ENCODE measurements at regions not wholly inside any gene's neighbourhood (a gene's known extent, or its start where the extent isn't known, plus 50 kb on each side); places are given as distances from the start of the nearest gene placed in this dataset.

DNA sequence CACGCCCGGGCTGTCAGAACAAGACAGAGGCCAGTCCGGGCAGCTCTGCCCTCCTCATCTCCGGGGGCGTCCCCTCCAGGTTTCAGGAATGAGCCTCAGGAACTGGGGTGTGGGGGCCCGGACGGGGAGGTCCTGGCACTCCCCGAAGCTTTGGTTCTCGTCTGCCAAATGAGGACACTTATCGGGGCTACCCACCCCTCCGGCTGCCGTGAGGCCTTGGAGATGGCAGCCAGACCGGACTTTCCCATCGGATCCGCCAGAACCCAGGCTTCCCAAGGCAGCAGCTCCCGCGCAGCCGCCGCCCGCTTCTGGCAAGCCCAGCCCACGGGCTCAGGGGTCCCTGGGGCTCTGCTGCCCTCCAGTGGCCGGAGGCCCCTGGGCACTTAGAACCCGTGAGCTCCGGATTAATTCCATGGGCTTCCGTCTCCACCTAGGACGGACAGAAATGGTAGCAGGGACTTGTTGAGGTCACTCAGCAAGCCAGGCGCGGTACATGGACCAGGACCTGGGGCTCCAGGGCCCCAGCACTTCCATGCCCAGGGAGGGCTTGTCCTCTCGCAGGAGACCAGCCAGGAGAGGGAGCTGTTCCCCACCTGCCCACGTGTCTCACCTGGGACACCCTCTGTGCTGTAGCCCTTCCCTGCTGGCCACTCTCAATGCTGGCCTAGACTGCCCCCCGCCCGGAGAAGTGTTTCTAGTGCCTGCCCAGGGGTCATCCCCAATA is 89.4 kb downstream of the LINGO1 start (continued):
- TF ChIP-seq PATZ1 (CRISPR knock-in tag; IDR thresholded peaks at IDR 0.05) (peak; percentile 10; the same call in 1 of the 2 replicates), SCMH1 (CRISPR knock-in tag; IDR thresholded peaks at IDR 0.05; ENCODE audit: borderline replicate concordance) (no peak), MXI1 (IDR thresholded peaks at IDR 0.05; ENCODE audit: borderline replicate concordance, low read depth, low read length) (0 out of 3 replicates have a peak, but pooled peaks have one; percentile 8), ZFP91 (CRISPR knock-in tag; IDR thresholded peaks at IDR 0.05; ENCODE audit: borderline replicate concordance) (peak; percentile 65; the same call in 1 of the 2 replicates), ZNF124 (CRISPR knock-in tag; IDR thresholded peaks at IDR 0.05) (0 out of 2 replicates have a peak, but pooled peaks have one; percentile 61), PAXIP1 (CRISPR knock-in tag; conservative IDR thresholded peaks at IDR 0.05) (0 out of 2 replicates have a peak, but pooled peaks have one; percentile 26), ZNF788 (CRISPR knock-in tag; IDR thresholded peaks at IDR 0.05; ENCODE audit: borderline replicate concordance) (peak; percentile 9; the same call in 1 of the 2 replicates), THRA (CRISPR knock-in tag; IDR thresholded peaks at IDR 0.05; ENCODE audit: borderline replicate concordance) (peak; percentile 49; the same call in 1 of the 2 replicates), ZNF710 (CRISPR knock-in tag; IDR thresholded peaks at IDR 0.05; ENCODE audit: borderline replicate concordance) (peak; percentile 44; the same call in 1 of the 2 replicates), ZSCAN20 (CRISPR knock-in tag; IDR thresholded peaks at IDR 0.05; ENCODE audit: borderline replicate concordance) (peak; percentile 58)
- TF ChIP-seq, protein P1, sequence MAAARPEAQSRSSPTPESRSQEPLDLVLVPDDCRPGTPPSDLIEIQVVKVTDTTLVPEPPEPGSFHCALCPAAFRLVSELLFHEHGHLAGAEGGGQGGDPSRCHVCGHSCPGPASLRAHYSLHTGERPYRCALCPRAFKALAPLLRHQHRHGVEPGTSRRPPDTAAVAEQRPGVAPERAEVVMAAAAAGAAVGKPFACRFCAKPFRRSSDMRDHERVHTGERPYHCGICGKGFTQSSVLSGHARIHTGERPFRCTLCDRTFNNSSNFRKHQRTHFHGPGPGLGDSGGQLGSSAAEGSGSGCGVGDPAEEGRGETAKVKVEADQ (CRISPR knock-in tag; IDR thresholded peaks at IDR 0.05; ENCODE audit: borderline replicate concordance), result 0 out of 2 replicates have a peak, but pooled peaks have one; percentile 47

Measured in HepG2 (cell line).